Activated CD8-positive, alpha-beta memory T cell treated with anti-CD3 and anti-CD28 coated beads, Interleukin-2, amount 50 U/mL, for 4 hours (primary cell): ENCODE measurements at regions not wholly inside any gene's neighbourhood (a gene's known extent, or its start where the extent isn't known, plus 50 kb on each side); places are given as distances from the start of the nearest gene placed in this dataset.
"Not testable (repeated sequence)": the region's sequence is repeated elsewhere in the genome, so short reads cannot be mapped to it uniquely, and the experiment has no call there.

ENCODE experiments used
- DNase-seq: peaks from one replicate; pipeline ENCODE4 v3.0.0-alpha.2; 2020

GRCh38 chr10:83678850-83679249, 460.5 kb upstream of the GHITM start:
- DNase-seq, result no peak

GRCh38 chr10:83680470-83680891, 458.8 kb upstream of the GHITM start:
- DNase-seq, result no peak

- DNase-seq, result no peak
Observed at GRCh38 chr10:83682414-83682813, 456.9 kb upstream of the GHITM start.

GRCh38 chr10:83685458-83685857, 453.9 kb upstream of the GHITM start:
- DNase-seq, result no peak

GRCh38 chr10:83691791-83692596, 447.3 kb upstream of the GHITM start:
- no peak for DNase-seq

- no peak for DNase-seq
Observed at GRCh38 chr10:83698899-83699298, 440.4 kb upstream of the GHITM start.

- DNase-seq, result no peak
Observed at GRCh38 chr10:83701799-83702198, 437.5 kb upstream of the GHITM start.

GRCh38 chr10:83702731-83703130, 436.6 kb upstream of the GHITM start:
- no peak for DNase-seq

- no peak for DNase-seq
Observed at GRCh38 chr10:83706120-83706519, 433.2 kb upstream of the GHITM start.

GRCh38 chr10:83706952-83707582, 432.2 kb upstream of the GHITM start:
- DNase-seq, result no peak

GRCh38 chr10:83713423-83713822, 425.9 kb upstream of the GHITM start:
- no peak for DNase-seq

GRCh38 chr10:83723080-83723479, 416.2 kb upstream of the GHITM start:
- no peak for DNase-seq

GRCh38 chr10:83724471-83725241, 414.7 kb upstream of the GHITM start:
- no peak for DNase-seq

GRCh38 chr10:83725567-83725966, 413.7 kb upstream of the GHITM start:
- no peak for DNase-seq

GRCh38 chr10:83734278-83734677, 405.0 kb upstream of the GHITM start:
- DNase-seq, result no peak

- no peak for DNase-seq
Observed at GRCh38 chr10:83736008-83736407, 403.3 kb upstream of the GHITM start.

- no peak for DNase-seq
Observed at GRCh38 chr10:83750604-83751003, 388.7 kb upstream of the GHITM start.

- DNase-seq, result no peak
Observed at GRCh38 chr10:83753490-83753889, 385.8 kb upstream of the GHITM start.

- DNase-seq, result no peak
Observed at GRCh38 chr10:83754857-83755256, 384.5 kb upstream of the GHITM start.

GRCh38 chr10:83760142-83760541, 379.2 kb upstream of the GHITM start:
- DNase-seq, result no peak

GRCh38 chr10:83764666-83765065, 374.6 kb upstream of the GHITM start:
- no peak for DNase-seq

GRCh38 chr10:83765731-83766130, 373.6 kb upstream of the GHITM start:
- no peak for DNase-seq

GRCh38 chr10:83769281-83769820, 370.0 kb upstream of the GHITM start:
- no peak for DNase-seq

GRCh38 chr10:83786701-83787100, 352.6 kb upstream of the GHITM start:
- not testable (repeated sequence) for DNase-seq
